ENCODE measurements at regions not wholly inside any gene's neighbourhood (a gene's known extent, or its start where the extent isn't known, plus 50 kb on each side); places are given as distances from the start of the nearest gene placed in this dataset.

DNA sequence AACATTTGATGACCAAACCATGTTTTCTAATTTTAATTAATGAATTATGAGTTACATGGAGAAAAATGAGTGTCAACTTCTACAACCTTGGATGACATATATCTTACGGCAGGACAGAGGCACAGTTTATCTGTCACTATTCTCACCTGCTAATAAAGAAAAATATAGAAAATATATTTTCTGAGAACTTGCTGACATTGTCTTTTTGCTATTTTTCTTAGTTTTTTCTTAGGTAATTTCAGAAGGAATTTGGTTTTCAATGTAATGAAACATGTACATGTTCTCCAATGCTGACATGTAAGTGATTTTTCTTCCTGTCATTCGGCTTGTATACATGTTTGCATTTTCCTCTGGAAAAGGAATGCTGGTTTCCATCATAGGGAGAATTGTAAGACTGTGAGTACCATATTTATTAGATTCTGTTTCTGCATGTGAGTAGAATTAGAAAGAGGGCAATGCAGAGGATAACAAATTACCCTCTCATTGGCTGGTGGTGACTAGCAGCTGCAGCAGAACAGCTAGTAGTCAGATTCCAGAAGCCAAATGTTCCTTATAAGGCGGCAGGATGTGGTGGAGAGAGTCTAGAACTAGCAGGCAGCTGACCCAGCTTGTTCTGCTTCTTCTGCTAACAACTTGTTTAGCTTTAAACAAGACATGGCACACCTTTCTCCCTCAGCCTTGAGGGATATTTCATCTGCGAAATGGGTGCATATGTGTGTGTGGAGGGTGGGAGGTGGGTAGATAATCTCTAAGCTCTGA lies 132.8 kb upstream of the SPACA1 start:
- H3K4me3 ChIP-seq: no peak overlapping the region
- ATAC-seq (ENCODE audit: insufficient number of reproducible peaks, low FRiP score, low read depth) (no peak), DNase-seq (ENCODE audit: low spot score) (no peak)
- no peaks in the 10 kb centered on the region for H3K36me3 ChIP-seq
- H3K27ac ChIP-seq: no peak overlapping the region
- no peaks in the 10 kb centered on the region for H3K27me3 ChIP-seq (replicated peaks; ENCODE audit: insufficient read depth)
- H3K9me3 ChIP-seq: no peaks in the 10 kb centered on the region
- no peak for TF ChIP-seq CTCF (IDR thresholded peaks at IDR 0.05)
- peaks cover 0 to 5% of the 10 kb centered on the region in 2 donors for H3K4me1 ChIP-seq (ENCODE audit: control insufficient read depth in 1 of 2, low read depth in 2 of 2)

GRCh38 chr6:87913974-87914373 lies 133.7 kb upstream of the SPACA1 start:
- no peaks in the 10 kb centered on the region for H3K9me3 ChIP-seq
- H3K36me3 ChIP-seq: no peaks in the 10 kb centered on the region
- peaks cover 3 to 4% of the 10 kb centered on the region in 2 donors for H3K4me1 ChIP-seq (ENCODE audit: control insufficient read depth in 1 of 2, low read depth in 2 of 2)
- DNase-seq (ENCODE audit: low spot score): no peak
- no peaks in the 10 kb centered on the region for H3K27me3 ChIP-seq (replicated peaks; ENCODE audit: insufficient read depth)
- no peak overlapping the region for H3K4me3 ChIP-seq
- TF ChIP-seq CTCF (IDR thresholded peaks at IDR 0.05): no peak
- no peak for ATAC-seq (ENCODE audit: insufficient number of reproducible peaks, low FRiP score, low read depth)
- H3K27ac ChIP-seq: no peak overlapping the region

DNA sequence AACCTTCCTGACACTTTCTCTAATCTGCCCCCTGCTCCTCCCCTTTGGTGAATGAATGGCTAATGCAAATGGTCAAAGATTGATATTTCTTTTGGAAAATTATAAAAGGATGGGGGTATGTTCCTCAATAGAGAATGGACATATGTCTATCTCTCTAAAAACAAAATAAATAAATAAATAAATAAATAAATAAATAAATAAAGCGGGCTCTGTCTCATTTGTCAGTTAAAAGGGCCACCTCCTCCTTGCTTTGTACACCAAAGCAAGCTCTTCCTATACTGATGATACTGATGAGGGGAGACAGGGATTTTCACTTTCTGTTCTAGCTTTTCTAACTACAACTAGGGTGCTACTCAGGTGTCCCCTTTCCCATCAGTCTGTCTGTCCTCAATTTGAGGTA lies 135.5 kb upstream of the SPACA1 start:
- ATAC-seq (ENCODE audit: insufficient number of reproducible peaks, low FRiP score, low read depth) (no peak), DNase-seq (ENCODE audit: low spot score) (no peak)
- no peaks in the 10 kb centered on the region for H3K27me3 ChIP-seq (replicated peaks; ENCODE audit: insufficient read depth)
- no peak for TF ChIP-seq CTCF (IDR thresholded peaks at IDR 0.05)
- H3K36me3 ChIP-seq: no peaks in the 10 kb centered on the region
- peaks cover 0 to 3% of the 10 kb centered on the region in 2 donors for H3K4me1 ChIP-seq (ENCODE audit: control insufficient read depth in 1 of 2, low read depth in 2 of 2)
- no peak overlapping the region for H3K27ac ChIP-seq
- no peaks in the 10 kb centered on the region for H3K9me3 ChIP-seq
- no peak overlapping the region for H3K4me3 ChIP-seq

GRCh38 chr6:87909849-87910248 lies 137.8 kb upstream of the SPACA1 start:
- DNase-seq (ENCODE audit: low spot score) (no peak), ATAC-seq (ENCODE audit: insufficient number of reproducible peaks, low FRiP score, low read depth) (peak; percentile 21)
- Histone ChIP-seq H3K4me1 (ENCODE audit: control insufficient read depth in 1 of 2, low read depth in 2 of 2) (peaks cover 0 to 3% of the 10 kb centered on the region in 2 donors), H3K27ac (no peak overlapping the region), H3K9me3 (no peaks in the 10 kb centered on the region), H3K4me3 (no peak overlapping the region), H3K27me3 (replicated peaks; ENCODE audit: insufficient read depth) (no peaks in the 10 kb centered on the region), H3K36me3 (no peaks in the 10 kb centered on the region)
- TF ChIP-seq CTCF (IDR thresholded peaks at IDR 0.05): no peak

DNA sequence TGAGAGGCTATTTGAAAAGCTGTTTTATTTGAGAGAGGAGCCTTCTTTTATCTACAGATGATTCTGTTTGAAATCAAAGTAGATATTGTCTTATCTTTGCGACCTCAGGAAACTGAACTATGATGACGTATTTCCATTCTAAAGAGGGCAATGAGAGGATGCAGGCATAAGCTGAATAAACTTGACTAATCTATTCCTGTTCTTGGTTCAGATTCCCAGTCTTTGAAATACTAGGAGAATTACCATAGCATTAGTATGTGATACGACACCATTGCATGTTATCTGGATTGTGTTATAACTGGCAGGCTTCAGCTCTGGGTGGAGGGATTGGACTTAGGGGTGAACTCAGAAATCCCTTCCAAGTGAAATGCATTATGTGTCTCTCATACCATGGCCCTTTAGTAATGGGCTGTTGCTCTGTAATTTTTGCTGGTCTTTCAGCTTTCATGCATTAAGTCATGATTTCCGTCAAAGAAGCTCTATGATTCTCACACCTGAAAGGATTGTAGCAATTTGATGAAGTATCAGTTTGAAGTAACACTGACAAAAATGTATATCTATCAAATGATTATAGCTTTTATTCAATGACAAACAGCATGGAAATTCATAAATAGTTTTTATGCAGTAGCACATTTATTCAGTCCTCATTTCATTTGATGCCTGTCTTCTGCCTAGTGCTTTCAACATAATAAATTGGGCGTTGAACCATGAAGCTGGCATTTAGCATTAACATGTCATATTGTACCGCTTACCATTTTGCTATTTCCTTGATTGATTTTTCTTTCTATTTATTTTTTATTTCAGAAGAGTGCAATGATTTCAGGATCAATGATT lies 138.4 kb upstream of the SPACA1 start:
- peaks cover 0 to 3% of the 10 kb centered on the region in 2 donors for H3K4me1 ChIP-seq (ENCODE audit: control insufficient read depth in 1 of 2, low read depth in 2 of 2)
- H3K9me3 ChIP-seq: no peaks in the 10 kb centered on the region
- H3K27ac ChIP-seq: no peak overlapping the region
- DNase-seq (ENCODE audit: low spot score) (no peak), ATAC-seq (ENCODE audit: insufficient number of reproducible peaks, low FRiP score, low read depth) (no peak)
- no peak overlapping the region for H3K4me3 ChIP-seq
- no peaks in the 10 kb centered on the region for H3K36me3 ChIP-seq
- no peak for TF ChIP-seq CTCF (IDR thresholded peaks at IDR 0.05)
- no peaks in the 10 kb centered on the region for H3K27me3 ChIP-seq (replicated peaks; ENCODE audit: insufficient read depth)
